Inferior parietal cortex (tissue), 1 donor: ENCODE measurements at regions not wholly inside any gene's neighbourhood (a gene's known extent, or its start where the extent isn't known, plus 50 kb on each side); places are given as distances from the start of the nearest gene placed in this dataset.

ENCODE experiments used
- DNase-seq: peaks from one replicate; pipeline ENCODE4 v3.0.0-alpha.2; 2016; ENCODE audit errors: extremely low spot score

DNA sequence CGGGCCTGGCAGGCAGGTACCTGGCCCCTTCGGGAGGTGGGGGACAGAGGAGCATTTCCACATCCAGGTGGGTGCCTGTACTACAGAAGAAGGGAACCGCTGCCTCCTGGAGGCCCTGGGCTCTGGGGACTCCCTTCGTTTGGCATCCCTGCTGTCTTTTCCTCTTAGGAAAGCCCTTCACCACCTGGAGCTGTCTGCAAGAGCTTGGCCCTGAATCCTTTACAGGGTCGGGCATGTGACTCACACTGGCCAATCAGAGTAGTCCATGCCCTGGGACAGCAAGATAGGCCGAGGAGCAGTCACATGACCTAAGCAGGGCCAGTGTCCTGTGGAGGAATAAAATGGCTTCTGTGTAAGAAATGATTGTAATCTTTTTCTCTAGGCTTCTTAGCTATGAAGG, 224.9 kb downstream of the ANKRD60 start:
- no peak for DNase-seq

DNA sequence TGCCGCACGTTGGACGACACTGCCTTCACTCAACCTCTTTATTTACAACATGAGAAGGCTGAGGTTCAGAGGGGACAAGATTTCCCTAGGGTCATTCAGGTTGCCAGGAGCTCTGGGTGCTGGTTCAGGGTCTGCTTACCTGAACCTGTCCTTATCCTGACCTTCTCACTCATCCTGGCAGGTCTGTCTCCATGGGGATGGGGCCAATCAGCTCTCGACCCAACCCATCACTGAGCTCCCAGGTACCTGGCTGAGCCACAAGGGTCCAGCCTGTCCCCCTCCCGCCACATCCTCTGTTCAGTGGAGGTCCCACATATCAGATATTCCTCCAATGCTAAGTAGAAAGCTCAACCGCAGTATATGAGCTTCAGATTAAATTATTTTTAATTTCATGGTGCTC, 225.6 kb downstream of the ANKRD60 start:
- no peak for DNase-seq

DNA sequence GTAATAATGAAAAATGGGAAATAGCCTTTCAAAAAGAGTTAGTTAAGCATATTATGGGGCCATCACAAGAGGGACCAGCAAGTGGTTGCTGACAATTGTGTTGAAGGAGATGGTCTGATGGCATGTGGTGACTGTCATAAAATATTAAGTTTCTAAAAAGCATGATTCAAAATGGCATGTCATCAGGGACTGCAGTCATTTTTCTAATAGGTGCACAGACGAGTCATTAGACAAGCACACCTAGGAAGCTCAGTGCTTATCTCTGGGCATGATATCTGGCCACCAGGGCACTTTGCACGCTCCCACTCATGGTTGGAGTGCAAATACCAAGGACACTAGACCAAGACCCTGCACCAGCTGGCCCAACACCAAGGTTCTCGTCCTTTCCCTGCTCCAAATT, 226.5 kb downstream of the ANKRD60 start:
- DNase-seq: no peak

DNA sequence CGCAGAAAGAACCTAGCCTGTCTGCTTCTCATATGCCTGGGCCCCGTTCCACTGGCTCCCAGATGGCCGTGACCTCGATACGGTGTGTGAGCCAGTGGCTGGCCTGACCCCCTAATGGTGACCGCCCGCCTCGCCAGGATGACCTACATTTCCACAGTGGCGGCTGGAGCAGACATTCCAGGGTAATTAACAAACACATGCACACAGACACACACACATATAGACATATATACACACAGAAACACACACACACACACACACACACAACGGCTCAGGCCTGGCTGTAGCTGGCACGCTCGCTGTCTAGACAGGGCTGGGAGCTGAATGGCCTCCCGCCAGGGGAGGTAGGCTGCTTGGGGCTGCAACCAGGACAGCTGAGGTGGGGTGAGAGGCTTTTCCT, 227.1 kb downstream of the ANKRD60 start:
- no peak for DNase-seq

DNA sequence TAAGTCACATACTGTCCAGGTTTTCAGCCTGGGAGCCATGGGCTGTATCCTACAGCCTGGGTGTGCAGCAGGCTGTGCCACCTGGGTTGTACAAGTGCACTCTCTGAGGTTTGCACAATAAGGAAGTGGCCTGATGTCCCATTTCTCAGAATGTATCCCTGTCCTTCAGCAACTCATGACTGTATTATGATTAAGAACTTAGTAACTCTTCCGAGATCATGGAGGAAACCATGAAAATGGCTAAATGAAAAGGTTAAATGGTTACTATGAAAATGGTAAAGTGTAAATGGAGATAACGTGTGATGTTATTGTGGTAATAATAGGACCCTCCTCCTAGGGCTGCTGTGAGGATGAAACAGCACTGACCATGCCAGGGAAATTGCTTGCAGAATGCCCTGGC, 227.6 kb downstream of the ANKRD60 start:
- DNase-seq: no peak

DNA sequence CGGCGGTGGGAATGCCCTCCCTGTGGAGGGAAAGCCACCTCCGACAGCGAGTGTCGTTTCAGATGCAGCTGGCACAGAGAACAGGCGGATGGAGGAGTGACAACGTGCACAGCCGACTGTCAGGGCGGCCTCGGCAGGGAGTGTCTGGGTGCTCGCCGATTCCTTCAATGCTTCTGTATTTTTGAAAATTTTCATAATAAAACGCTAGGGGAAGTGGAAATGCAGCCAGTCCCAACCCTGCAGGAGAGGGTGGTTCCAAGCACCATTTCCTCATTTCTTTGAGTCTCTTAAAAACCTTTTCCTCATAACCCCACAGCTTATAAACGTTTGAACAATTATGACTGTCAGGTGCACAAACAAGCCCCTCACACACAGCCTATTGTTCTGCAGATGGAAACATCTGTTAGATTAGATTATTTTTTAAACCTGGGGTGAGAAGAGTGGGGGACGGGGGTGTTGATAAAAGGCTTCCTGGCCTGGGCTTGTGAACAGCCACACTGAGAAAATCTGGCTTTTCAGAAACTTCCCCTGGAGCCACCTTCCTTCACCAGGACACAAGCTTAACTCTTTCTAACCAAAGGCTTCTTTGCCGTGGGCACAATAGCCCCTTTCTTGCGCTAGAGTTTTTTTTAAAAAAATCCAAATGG, 228.9 kb downstream of the ANKRD60 start:
- no peak for DNase-seq

DNA sequence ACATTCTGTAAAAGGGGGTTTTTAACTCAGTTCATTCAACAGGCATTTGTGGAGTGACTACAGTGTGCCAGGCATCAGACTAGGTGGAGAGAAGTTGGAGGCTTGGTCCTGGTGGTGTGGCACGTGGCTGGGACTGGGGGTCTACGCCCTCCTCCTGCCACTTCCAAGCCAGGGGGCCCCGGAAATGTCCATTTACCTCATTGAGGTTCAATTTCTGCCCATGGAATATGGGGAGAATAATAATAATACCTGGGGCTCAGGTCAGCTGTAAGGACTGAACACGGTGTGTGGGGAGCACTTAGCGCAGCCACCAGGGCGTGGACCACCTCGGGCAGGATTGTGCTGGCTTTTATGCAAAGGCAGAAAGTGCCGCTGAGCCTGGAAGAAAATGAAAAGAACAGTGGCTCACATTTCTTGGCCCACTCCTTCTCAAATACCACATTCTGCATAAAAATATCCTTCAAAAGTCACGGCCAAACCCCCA, 229.4 kb downstream of the ANKRD60 start:
- no peak for DNase-seq

DNA sequence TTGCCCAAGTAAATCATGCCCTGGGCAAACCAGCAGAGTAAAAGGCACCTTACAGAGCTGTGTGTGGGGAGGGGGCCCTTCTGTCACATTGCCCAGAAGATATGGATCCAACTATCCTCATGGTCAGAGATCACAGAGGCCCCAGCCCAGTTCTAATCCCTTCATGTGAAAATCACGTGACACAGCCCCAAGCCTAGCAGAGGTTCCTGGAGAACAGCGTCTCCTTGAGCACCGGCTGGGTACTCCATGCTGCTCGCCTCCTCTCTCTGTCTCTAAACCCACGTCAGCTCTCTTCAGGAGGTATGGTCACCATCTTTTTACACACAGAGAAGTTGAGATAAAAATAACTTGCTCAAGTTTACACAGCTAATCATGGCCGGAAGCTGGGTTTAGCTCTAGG, 230.2 kb downstream of the ANKRD60 start:
- no peak for DNase-seq

DNA sequence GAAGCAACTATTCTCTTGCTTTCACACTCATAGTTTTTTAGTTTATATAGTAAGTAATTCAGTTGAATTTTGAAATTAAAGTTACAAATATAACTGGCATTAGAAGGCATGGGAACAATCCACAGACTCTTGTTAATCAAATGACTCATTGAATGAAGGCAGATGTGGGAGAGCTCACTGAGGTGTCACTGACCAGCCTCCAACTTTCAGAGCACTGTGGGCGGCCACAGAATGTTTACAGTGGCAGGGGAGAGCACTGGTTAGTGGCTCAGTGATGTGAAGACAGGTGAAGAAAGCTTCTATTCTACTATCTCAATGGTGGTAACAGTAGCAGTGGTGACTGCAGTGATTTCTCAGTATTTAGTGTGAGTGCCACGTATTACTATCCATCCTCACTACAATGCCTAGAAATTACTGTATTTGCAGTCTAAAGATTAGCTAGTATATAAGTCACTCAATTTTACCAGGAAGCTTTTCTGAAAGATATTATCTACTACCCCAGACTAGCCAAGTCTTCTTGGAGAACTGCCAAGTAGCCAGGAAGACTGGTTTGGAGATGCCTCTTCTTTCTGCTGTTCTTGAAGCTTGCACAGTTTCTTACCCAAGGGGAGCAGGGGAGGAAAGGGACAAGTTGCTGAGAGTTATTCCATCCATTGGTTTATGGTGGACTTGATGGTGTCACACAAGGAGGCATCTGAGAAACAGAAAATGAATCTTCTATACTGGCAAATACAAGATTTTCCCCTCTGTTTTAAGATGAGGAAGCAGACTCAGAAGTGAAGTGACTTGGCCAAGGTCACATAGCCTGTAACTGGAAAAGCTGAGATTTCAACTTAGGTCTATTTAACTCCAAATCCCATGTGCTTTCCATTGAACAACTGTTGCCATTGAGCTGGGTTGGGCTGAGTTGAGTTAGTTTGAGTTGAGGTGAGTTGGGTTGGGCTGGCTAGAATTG, 231.2 kb downstream of the ANKRD60 start:
- DNase-seq: no peak

DNA sequence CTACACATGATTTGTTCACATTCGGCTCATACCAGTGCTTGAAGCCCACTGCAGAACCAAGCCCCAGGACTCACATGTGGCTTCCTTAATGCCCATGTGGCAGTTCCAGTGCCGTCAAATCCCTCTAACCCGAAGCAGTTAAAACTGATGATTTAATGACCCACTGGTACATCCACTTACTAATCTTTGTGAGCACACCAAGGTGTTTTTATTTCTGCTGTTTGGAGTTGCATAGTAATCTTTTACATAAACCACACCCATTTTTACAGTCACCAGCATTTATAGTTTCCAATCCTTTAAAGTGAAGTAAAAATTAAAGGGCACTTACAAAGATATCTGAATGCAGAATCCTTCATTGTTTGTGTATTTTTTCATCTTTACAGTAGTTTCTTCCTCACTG, 232.0 kb downstream of the ANKRD60 start:
- DNase-seq: no peak

DNA sequence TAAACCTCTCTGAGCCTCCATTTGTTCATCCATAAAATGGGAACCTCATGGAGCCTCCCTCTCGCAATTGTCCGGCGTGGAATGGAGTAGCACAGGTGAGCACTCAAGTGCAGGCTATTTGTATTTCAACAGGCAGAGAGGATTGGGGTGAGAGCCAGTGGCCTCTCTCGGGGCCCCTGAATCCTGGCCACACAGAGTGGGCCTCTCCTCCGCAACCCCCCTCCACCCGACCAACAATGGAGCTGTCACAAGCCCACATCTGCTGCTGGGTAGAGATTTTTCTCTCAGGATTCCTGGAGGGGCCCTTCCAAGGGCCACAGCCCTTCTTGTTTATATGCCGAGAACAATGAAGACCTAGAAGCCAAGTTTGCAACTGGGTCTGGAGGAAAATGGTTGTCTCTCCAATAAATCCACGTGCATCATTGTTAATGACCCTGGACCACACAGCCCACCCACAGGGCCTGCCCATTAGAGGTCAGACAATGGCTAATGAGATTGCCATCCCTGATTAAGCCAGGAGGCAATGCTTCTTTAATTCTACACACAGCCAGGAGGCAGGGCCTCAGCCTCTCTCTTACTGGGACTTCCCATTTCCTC, 233.0 kb downstream of the ANKRD60 start:
- DNase-seq: no peak

DNA sequence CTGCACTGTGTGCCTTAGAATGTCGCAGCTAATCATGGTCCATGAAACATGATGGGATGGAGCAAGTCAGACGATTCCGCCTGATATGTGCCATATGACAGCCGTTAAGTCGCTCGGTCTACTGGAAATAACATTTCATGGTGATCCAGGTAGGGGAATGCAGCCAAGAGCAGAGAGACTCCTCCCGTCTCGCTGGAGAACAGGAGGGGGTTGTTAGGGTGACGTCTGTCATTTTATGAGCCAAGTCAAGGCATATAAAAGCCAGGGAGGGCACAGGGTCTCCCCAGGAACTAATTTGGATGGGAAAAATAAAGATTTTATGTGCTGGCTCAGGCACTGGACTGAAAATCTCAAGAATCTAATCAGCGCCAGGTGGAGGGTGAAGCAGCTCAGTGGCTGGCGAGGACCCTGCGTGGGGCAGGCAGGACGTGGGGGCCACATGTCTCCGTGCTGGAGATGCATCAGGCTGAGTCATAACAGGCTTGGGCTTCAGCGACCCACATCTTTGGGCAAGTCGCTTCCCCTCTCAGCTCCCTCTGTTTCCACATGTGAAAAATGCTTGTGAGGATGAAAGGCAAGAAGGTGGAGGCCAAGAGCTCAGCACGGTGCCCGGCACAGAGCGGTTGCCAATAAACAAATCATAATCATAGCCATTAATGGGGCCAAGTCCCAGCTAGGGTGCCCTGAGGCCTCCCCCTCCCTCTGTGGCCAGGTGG, 234.6 kb downstream of the ANKRD60 start:
- no peak for DNase-seq

DNA sequence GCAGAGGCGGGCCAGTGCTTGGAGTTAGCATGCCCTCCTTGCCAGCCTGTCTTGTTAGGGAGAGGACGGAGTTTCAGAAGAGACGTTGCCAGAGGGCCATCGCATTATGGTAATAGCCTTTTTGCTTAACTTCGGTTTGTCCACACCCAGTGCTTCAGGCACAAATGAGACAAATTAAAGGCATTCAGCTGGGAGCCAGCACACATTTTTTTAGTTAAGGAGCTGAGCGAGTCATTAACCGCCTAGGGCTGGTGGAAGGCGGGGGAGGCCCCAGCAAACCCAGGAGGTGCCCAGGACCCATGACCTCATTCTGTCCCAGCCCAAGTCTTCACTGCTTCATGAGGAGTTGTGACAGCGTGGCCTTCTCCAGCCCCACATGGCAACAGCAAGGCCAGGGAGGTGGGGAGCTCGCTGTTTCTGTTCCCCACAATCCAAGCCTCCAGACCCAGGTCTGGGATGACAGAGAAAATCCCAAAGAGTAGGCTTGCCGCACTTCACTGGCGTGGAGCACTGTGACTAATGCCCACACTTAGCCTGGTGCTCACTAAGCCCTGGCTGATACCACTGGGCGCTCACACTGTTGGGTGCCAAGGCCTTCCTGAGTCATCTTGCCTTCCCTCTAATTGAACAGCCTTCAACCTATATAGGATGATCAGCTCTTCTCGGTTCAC, 237.1 kb downstream of the ANKRD60 start:
- no peak for DNase-seq

DNA sequence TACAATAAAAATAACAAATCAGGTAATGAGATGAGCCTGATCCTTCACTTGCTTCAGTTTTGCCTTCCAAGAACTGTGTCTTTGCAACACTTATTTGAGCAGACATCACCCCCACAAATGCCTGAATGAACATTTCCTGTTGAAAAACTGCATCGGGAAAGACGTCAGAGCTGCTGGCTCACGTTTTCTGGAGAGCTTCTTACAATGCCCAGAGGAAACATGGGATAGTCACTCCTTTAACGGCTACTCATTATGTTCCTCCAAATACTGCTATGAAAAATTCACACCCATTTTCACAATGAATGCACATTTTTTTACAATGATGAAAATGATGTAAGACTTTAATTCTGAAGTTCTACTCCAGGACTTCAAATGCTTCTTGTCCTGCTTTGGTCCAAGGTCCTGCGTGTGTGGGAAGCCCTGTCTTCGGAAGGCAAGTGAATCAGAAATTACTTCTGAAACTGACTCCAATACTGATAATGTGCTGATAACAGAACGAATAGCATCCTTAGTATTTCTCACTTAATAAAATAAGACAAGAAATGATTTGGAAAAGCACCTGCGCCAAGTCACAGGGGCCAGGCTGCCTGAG, 238.0 kb downstream of the ANKRD60 start:
- DNase-seq: no peak

DNA sequence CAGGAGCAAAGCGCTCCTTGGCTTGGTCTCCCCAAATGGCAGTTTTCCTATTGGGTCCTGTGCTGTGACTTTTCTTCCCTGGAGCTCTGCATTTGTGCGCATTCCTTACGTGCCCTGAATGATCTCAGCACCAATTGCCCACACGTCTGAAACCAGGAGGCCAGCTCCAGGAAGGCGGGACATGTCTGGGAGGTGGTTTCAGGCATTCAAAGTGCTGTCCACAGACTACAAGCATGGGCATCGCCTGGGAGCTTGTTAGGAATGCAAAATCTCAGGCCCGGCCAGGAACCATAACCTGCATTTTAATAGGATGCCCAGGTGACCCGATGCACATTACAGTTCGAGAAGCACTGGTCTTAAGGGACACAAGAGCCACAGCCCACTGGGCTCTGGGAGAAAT, 239.6 kb downstream of the ANKRD60 start:
- DNase-seq: no peak

DNA sequence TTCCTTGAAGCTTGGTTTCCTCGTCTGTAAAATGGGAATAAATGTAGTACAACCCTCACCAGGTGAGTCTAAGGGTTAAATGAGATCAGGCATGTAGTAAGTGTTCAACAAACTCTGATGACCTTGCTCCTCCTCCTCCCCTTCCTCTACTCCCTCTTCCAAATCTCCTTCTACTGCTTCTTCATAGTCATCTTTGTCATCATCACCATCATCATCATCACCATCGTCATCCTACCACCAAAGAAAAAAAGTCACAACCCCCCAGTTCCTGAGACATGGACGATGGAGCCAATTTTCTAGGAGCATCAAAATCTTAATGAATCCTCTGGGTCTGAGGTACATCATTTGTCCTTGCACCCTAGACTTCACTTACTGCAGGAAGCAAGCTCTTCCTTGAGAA, 240.0 kb downstream of the ANKRD60 start:
- DNase-seq: no peak

DNA sequence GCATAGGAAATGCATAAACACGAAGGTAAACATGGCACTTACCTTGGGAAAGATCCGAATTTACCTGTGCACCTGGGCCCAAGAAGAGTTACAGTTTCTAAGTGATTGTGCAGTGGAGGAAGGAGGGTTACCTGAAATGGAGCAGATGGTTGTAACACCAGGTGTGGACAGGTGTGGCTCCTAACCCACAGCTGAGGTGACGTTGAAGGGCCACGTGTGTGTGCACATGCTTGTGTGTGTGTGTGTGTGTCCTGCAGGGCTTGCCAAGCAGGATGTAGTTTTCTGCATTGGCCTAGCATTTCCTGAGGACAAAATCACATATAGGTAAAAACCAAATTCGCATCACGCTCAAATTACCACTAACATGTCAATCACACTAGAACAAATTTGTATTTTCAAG, 240.8 kb downstream of the ANKRD60 start:
- DNase-seq: no peak

DNA sequence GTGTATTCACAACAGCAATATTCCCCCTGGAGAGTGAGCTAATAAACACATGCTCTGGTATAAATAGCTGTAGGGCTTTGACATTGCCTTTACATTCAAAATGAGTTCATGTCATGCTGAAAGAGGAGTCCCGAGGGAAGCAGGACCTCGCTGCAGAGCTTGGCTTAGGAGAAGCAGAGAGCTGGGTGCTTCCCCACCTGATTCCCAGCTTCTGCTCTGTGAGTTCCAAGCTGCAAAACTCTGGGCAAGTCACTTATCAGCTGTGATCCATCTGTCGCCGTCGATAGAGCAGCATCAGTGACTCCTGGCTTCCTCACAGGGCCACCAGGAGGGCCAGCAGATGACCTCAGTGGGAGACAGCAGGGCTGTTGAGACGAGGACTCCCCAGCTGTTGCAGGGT, 241.8 kb downstream of the ANKRD60 start:
- no peak for DNase-seq

DNA sequence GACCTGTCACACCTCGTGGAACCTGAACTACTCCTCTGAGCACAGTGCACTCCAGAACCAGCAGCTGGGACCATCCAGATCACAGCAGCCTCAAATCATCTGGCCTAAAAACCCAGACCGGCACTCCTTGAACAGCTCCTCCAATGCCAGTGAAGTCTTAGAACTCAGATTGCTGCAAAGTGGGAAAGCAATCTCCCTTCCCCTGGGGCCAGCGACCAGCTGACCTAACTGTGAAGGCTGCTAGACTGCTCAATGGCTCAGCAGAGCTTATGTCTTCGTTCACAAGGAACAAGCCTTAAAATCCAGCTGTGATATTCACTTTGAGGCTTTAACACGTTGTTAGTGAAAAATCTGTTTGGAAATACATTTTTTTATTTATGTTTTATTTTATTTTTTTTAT, 243.2 kb downstream of the ANKRD60 start:
- no peak for DNase-seq

DNA sequence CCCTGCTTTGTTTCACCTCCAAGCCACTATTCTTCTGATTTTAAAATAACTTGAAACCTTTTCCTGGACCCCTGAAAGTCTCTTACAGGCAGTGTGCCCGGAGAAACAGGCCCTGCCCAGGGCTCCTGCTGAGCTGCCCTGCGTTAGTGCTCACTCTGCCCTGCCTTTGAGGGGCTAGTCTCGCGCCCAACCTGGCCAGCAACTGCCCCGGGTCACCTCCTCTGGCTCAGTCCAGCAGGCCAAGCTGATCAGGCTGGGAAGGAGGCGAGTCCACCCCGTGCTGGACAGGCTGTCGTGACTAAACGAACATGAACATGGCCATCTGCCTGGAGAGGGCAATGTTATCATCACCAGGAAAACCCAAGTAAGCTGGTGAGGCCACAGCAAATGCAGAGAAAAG, 245.4 kb downstream of the ANKRD60 start:
- no peak for DNase-seq

DNA sequence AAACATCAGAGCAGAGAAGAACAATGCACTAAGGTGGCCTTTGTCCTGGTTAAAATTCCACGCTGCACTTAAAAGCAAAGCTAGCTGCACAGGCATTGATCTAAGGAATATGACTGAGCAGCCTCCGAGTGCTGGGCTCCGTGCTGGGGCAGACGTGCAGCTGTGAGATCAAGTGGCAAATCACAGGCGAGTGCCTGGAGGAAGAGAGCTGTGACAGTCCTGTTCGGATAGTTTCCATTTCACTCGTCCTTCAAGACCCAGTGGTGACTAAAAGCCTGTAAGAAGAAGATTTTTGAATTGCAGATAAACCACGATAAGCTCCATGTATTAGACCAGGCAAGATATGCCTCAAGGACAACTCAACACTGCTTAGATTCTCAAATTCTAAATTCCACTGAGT, 247.9 kb downstream of the ANKRD60 start:
- no peak for DNase-seq
